Spleen (tissue), 11 donors: ENCODE measurements at regions not wholly inside any gene's neighbourhood (a gene's known extent, or its start where the extent isn't known, plus 50 kb on each side); places are given as distances from the start of the nearest gene placed in this dataset.

Source experiments
- DNase-seq: peaks from one replicate; pipeline ENCODE4 v3.0.0-alpha.2; 2020
- H3K27ac ChIP-seq, 8 donors: fragments of 200-600 bp; sonication (generic) in 7 of 8; 1 replicate in 4 of 8; 2 replicates in 4 of 8; pipeline versions ENCODE4 v1.5.0 to v1.8.0; 2016 to 2021; ENCODE audit warnings: inconsistent platforms in 4 of 8, mild to moderate bottlenecking in 4 of 8, moderate library complexity in 1 of 8
- H3K27me3 ChIP-seq, 7 donors: fragments of 200-600 bp; sonication (generic) in 6 of 7; replicated peaks in 1 of 7; 1 replicate in 4 of 7; 2 replicates in 3 of 7; pipeline versions ENCODE4 v1.5.0 to v1.8.0; 2016 to 2021; ENCODE audit warnings: inconsistent platforms in 3 of 7, mild to moderate bottlenecking in 1 of 7
- H3K36me3 ChIP-seq, 6 donors: fragments of 200-600 bp; sonication (generic) in 5 of 6; 1 replicate in 4 of 6; 2 replicates in 2 of 6; pipeline versions ENCODE4 v1.5.0 to v1.8.0; 2016 to 2021; ENCODE audit warnings: inconsistent platforms in 2 of 6
- H3K4me1 ChIP-seq, 6 donors: fragments of 200-600 bp; sonication (generic) in 5 of 6; 1 replicate in 3 of 6; 2 replicates in 3 of 6; pipeline versions ENCODE4 v1.5.0 to v1.8.0; 2016 to 2021; ENCODE audit warnings: inconsistent platforms in 3 of 6
- H3K4me3 ChIP-seq, 8 donors: fragments of 200-600 bp; sonication (generic) in 7 of 8; 1 replicate in 4 of 8; 2 replicates in 4 of 8; pipeline versions ENCODE4 v1.5.0 to v1.8.0; 2016 to 2021; ENCODE audit warnings: inconsistent platforms in 4 of 8, mild to moderate bottlenecking in 4 of 8, moderate library complexity in 2 of 8
- H3K9me3 ChIP-seq, 8 donors: fragments of 200-600 bp; sonication (generic) in 7 of 8; 1 replicate in 4 of 8; 2 replicates in 4 of 8; pipeline versions ENCODE4 v1.5.0 to v1.8.0; 2016 to 2021; ENCODE audit warnings: inconsistent platforms in 4 of 8
- CTCF ChIP-seq, 11 experiments: fragments of 200-600 bp in 7 of 11; fragments of 450-650 bp in 4 of 11; sonication (generic) in 4 of 11; IDR thresholded peaks in 8 of 11; conservative IDR thresholded peaks in 3 of 11; 1 replicate in 7 of 11; 2 replicates in 4 of 11; pipeline versions ENCODE4 v1.4.0 to v1.8.0; 2016 to 2021; ENCODE audit warnings: antibody characterized with exemption in 11 of 11, inconsistent platforms in 4 of 11, mild to moderate bottlenecking in 1 of 11
- POLR2A ChIP-seq, 3 donors: fragments of 450-650 bp; IDR thresholded peaks; one replicate each; pipeline ENCODE4 v1.5.1; 2017; ENCODE audit warnings: antibody characterized with exemption in 3 of 3, mild to moderate bottlenecking in 1 of 3
- POLR2AphosphoS5 ChIP-seq, 3 donors: sonication (generic); formaldehyde crosslinking; IDR thresholded peaks; one replicate each; pipeline ENCODE4 v1.5.1; 2017; ENCODE audit warnings: antibody characterized with exemption in 3 of 3
- WGBS, 5 donors: extraction: QIAGEN DNeasy Blood & Tissue Kit in 3 of 5; methylation state at CpG; one replicate each; pipeline versions ENCODE4 v1.1.5 to v1.1.7; 2013 to 2018; 5-methylcytosine and 5-hydroxymethylcytosine counted together
- intact Hi-C: fragments of 100-400 bp; cut with DNase I; formaldehyde crosslinking; loops from one replicate; pipeline ENCODE4 v1.15.0; 2023; ENCODE audit warnings: low total_unique reads
- donor health status: healthy with polysubstance abuse.
- donor health status: DM: no; HTN: no; CAD: no; lungs with moderate emphysema.
- donor health status: DM: no; HTN: no; CAD: no.
- donor health status: Bipolar disorder and iron deficiency.
- donor health status: healthy.
- donor health status: DM: no; HTN: no; CAD: no.
- donor health status: DM: yes; HTN: yes; CAD: no.

GRCh38 chr14:84409435-84409834 is 1120.5 kb upstream of the FLRT2 start:
- no peak for DNase-seq
- WGBS, 5 donors, result 67 to 77% (median 68%) methylated on average over 3 of the region's 3 CpGs
- H3K27me3 ChIP-seq, result no peaks in the 10 kb centered on the region
- no peak overlapping the region for H3K27ac ChIP-seq
- no peak overlapping the region for H3K4me3 ChIP-seq
- no peak for TF ChIP-seq POLR2A (IDR thresholded peaks at IDR 0.05)
- TF ChIP-seq CTCF (IDR thresholded peaks at IDR 0.05 in 8 of 11, conservative IDR thresholded peaks at IDR 0.05 in 3 of 11), result no peak
- TF ChIP-seq POLR2AphosphoS5 (IDR thresholded peaks at IDR 0.05), result no peak
- intact Hi-C loops, result no loop called here
- no peaks in the 10 kb centered on the region for H3K36me3 ChIP-seq
- H3K4me1 ChIP-seq, result peaks cover 0 to 3% (median 0%) of the 10 kb centered on the region in 6 donors
- peaks cover 0 to 56% (median 37%) of the 10 kb centered on the region in 8 donors for H3K9me3 ChIP-seq

GRCh38 chr14:84410344-84410743 is 1119.6 kb upstream of the FLRT2 start:
- no peak for DNase-seq
- H3K27ac ChIP-seq, result no peak overlapping the region
- no peaks in the 10 kb centered on the region for H3K27me3 ChIP-seq
- H3K4me1 ChIP-seq, result no peaks in the 10 kb centered on the region
- no peak for TF ChIP-seq CTCF (IDR thresholded peaks at IDR 0.05 in 8 of 11, conservative IDR thresholded peaks at IDR 0.05 in 3 of 11)
- TF ChIP-seq POLR2A (IDR thresholded peaks at IDR 0.05), result no peak
- TF ChIP-seq POLR2AphosphoS5 (IDR thresholded peaks at IDR 0.05), result no peak
- H3K36me3 ChIP-seq, result no peaks in the 10 kb centered on the region
- peaks cover 0 to 54% (median 38%) of the 10 kb centered on the region in 8 donors for H3K9me3 ChIP-seq
- intact Hi-C loops, result no loop called here
- no peak overlapping the region for H3K4me3 ChIP-seq
- 83 to 90% (median 86%) methylated on average over 3 of the region's 3 CpGs for WGBS, 5 donors

GRCh38 chr14:84420221-84420620 is 1109.7 kb upstream of the FLRT2 start:
- H3K9me3 ChIP-seq, result peaks cover 0 to 36% (median 28%) of the 10 kb centered on the region in 8 donors
- H3K27ac ChIP-seq, result no peak overlapping the region
- 70 to 79% (median 77%) methylated on average over 2 of the region's 2 CpGs for WGBS, 5 donors
- H3K4me3 ChIP-seq, result no peak overlapping the region
- no peak for TF ChIP-seq POLR2AphosphoS5 (IDR thresholded peaks at IDR 0.05)
- no peak for TF ChIP-seq POLR2A (IDR thresholded peaks at IDR 0.05)
- TF ChIP-seq CTCF (IDR thresholded peaks at IDR 0.05 in 8 of 11, conservative IDR thresholded peaks at IDR 0.05 in 3 of 11), result no peak
- no peaks in the 10 kb centered on the region for H3K4me1 ChIP-seq
- intact Hi-C loops, result no loop called here
- H3K36me3 ChIP-seq, result no peaks in the 10 kb centered on the region
- H3K27me3 ChIP-seq, result no peaks in the 10 kb centered on the region
- no peak for DNase-seq

GRCh38 chr14:84421621-84422020 is 1108.3 kb upstream of the FLRT2 start:
- Histone ChIP-seq H3K9me3 (peaks cover 0 to 29% (median 27%) of the 10 kb centered on the region in 8 donors), H3K36me3 (no peaks in the 10 kb centered on the region), H3K27me3 (no peaks in the 10 kb centered on the region), H3K4me3 (no peak overlapping the region), H3K4me1 (no peaks in the 10 kb centered on the region), H3K27ac (no peak overlapping the region)
- DNase-seq, result no peak
- intact Hi-C loops, result no loop called here
- no peak for TF ChIP-seq POLR2AphosphoS5 (IDR thresholded peaks at IDR 0.05)
- TF ChIP-seq CTCF (IDR thresholded peaks at IDR 0.05 in 8 of 11, conservative IDR thresholded peaks at IDR 0.05 in 3 of 11), result no peak
- TF ChIP-seq POLR2A (IDR thresholded peaks at IDR 0.05), result no peak
